GM21423 (cell line): ENCODE measurements at regions not wholly inside any gene's neighbourhood (a gene's known extent, or its start where the extent isn't known, plus 50 kb on each side); places are given as distances from the start of the nearest gene placed in this dataset.

Source experiments
- ATAC-seq: cut with Tn5 transposase; IDR thresholded peaks from one replicate; pipeline ENCODE4 v1.9.1; 2021; ENCODE audit warnings: mild to moderate bottlenecking, moderate library complexity; ENCODE audit not compliant: unreplicated experiment

DNA sequence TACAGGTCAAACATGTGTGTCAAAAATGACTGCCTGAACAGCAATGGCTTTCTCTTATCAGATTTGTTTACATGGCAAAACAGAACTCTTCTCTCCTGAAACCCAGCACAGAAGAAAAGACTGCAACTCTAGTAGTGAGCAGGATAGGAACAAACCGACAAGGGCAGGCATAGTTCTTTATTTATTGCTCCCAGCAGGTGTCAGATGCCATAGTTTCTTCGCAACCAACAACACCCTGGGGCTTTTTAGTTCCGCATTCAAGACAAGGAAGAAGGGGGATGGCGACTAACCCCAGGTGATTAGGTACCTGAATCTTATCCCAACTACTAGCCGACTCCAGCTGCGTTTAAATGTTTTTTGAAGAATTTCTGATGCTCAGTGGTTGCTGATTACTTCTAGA is 367.5 kb upstream of the FIGN start:
- no peak for ATAC-seq

DNA sequence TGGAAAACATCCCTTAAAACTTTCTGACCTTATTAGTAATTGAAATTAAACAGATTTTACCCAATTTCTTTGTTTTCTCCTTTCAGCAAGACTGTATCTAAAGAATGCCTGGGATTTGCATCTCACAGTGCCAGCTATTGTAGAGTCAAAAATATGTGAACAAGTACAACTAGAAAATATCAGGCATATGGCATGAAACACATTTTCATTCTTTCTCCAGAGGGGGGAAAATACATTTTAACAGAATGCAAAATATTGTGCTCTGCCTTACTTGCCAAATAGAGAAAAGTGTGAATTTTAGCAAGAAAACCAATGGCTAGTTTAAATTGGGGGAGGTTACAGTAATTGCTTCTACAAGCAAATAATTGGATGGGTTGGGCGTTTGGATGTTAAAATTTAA is 366.6 kb upstream of the FIGN start:
- no peak for ATAC-seq

DNA sequence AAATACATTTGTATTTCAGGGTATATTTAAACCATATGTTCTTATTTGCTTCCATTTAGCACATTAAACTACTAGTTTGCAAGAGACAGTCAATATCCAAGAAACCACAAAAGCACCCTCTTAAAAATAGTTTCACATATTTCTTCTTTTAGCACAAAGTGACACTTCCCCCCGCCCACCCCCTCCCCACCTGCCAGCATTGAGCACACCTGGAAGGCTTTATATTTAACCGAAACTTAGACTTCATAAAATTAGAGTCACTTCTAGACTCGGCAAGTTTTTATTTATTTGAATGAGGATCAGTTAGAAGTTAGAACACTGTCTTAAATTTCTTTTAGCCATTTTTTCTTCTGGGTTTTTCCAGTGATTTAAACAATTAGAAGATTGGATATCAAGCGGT is 355.9 kb upstream of the FIGN start:
- no peak for ATAC-seq

DNA sequence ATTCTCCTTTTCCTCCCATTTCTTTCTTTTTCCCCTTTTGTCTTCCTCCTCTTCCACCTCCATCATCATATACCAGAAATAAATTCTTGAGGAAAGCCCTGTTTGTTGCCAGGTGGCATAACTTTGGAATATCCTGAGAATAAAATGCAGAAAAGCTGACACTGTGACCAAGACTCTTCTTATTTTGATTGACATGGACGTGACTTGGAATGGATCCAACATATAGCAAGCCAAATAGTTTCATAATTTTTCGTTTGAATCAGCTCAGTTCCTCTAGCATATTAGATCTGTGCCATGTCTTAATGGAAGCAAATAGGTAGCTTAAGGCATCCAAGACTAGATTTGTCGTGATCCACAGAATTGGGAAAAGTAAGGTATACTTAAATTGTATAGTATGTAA is 354.7 kb upstream of the FIGN start:
- ATAC-seq = no peak

DNA sequence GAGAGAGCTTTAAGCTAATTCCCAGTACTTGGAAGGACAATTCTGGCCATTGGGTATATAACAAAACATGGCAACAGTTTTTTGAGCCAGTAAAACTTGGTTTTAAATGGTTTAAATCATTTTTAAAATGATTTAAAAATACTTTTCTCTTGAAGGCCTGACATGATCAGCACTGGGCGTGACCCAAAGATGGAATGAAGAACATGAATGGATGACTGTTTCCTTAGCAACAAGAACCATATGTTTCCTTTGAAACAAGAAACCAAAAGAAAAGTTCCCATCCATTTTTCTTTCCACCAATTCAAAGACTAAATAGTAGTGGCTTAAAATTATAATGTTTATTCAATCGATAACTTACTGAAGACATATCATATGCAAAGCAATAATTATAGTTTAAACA is 348.3 kb upstream of the FIGN start:
- ATAC-seq = no peak

DNA sequence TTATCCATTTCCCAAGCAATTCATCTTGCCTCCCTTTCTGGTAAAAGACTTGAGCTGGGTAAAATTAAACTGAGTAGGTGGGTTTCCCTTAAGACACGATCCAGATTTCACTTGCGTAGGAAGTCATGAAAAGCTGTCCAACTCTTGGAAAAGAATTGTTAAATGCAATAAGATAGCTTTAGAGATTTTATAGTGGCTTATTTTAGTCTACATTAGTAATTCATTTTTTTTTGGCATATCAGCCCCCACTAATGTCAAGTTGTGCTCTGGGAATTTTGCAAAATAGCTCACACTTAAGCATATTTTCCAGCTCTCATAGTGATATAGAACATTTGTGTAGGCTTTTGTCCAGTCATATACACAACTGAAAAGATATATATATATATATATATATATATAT is 344.7 kb upstream of the FIGN start:
- no peak for ATAC-seq

DNA sequence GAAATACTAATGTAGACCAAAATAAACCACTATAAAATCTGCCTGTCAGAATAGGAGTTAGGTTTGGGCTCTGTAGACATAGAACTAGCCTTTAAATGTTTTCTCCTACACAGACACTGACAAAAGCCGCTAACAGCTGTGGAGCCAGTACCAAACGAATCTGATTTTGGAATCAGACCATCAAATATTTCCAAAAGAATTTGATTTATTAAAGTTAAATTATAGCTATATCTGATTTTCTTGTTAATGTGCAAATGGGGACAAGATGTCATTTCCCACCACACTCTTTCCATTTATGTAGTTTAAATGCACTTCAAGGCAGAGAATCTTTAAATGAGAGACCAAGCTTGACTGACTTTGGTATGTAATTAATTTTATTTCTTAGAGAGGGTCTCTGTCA is 343.4 kb upstream of the FIGN start:
- ATAC-seq = no peak

DNA sequence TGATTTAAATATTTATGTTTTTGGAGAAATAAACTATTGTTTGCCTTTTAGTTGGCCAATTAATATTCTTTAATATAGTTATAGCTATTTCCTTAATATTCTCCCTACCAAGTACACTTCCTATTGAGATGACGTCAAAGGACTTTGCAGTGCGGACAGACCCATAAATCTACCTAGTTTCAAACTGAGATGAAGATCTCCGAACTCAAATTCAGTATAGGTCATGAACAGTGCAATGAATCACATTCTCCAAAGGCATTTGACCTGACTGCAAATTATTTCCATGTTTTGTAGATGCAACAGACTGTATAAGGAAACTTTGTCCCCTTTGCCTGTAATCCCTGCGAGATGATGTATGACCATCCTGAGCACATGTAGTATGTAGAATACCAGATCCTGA is 342.6 kb upstream of the FIGN start:
- no peak for ATAC-seq

DNA sequence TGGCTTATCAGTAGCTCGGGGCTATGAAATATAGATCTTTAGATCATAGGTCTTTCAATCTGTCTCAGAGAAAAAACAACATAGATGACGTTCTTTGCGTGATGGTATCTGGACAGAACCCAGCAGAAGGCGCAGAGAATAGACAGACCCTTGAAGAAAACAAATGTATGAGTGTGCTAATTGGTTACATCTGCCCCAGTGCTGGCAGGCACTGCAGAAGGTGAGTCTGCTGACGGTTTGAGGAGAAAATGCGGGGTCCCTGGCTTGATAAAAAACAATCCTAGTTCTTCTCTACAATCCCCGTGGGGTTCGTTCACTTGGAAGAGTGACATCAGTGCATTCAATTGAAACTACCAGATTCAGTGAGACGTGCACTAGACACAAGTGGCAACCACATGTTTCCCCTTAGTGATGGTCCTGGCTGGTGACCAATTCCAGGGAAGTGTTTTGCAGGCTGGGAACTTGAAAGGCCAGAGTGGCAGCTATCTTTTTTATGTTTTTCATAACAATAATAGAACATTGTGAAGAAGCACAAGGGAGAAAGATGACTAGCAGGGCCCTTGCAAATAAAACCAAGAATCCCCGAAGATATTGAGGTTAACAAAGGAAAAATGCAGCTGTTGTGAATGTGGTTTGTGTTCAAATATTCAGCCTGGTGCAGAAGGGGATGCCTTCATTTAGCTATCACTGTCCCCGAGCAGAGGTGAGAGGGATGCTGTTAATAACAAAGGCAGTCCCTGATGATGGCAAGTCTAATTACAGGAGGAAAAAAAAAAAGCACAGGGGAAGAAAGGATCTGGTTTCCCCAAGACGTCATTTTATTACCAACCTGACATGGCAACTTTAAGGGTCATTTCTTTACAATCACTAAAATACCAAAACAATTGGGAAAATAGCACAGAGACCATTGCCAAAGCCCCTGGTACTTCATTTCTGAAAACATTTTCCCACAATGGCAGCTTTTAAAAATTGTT is 337.6 kb upstream of the FIGN start:
- ATAC-seq = no peak

DNA sequence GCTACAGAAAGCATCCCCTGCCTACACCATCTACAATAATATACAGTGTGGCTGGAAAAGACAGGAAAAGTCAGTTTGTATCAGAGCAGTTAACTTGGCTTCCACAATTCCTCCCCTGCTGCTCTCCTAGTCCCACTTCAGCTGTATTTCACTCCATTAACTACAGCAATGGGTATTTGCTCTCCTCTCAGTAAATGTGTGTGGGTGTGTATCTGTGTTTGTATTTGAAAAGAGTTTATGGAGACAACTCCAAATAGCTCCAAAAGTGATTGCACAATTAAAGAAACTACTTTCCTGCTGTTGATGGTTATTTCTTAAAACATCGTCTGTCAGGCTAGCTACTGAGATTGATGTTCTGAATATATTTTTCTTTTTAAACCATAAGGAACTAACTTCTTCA is 333.7 kb upstream of the FIGN start:
- no peak for ATAC-seq

DNA sequence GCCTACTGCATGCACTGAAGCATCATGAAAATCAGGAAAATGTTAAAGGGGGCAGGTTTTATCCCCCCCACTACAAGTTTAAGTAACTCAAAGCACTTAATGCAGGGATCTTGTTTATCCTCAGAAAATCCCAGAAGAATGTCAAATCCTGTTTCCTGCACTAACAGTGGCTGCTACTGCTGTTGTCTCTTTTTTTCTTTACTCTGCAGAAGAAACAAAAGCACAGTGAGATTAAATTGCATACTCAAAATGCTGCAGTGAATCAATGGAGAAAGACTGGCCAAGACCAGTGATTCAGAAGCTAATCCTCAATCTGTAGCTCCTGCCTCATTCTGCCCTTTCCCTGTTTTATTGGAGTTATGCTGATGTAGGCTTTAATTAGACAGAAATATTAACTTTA is 332.3 kb upstream of the FIGN start:
- ATAC-seq = no peak

DNA sequence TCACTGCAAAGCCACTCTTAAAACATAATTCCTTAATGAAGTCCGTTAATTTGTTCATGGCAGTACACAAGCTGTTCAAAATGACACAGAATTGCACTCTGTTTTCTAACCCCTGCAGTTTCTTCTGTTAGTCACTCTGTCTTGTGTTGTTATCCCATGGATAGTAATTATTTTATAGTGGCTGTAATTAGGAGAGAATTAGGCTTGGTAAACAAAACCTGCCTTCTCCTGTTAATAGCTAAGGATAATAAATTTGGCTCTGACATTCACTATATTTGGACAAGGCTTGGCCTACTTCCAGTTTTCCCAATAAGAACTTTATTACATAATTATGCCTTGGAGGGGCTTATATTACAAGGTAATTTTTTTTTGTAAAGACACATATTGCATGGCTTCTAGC is 330.3 kb upstream of the FIGN start:
- ATAC-seq = no peak

DNA sequence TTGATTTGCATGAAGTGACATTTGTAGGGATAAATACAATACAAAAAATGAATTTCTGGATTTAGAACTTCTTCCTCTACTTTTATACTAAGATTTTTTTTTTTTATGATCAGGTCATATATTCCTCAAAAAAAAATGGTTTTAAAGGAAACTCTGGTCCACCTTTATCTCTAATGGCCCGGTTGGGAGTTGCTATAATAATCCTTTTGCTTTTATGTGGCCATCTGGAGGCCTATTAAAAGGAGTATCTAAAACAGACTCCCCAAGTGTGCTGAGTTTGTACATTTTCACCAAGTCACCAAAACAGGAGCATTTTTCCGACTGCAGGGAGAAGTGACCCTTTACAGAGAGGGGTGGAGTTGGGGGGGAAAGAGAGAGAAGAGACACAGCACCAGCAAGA is 329.2 kb upstream of the FIGN start:
- no peak for ATAC-seq

DNA sequence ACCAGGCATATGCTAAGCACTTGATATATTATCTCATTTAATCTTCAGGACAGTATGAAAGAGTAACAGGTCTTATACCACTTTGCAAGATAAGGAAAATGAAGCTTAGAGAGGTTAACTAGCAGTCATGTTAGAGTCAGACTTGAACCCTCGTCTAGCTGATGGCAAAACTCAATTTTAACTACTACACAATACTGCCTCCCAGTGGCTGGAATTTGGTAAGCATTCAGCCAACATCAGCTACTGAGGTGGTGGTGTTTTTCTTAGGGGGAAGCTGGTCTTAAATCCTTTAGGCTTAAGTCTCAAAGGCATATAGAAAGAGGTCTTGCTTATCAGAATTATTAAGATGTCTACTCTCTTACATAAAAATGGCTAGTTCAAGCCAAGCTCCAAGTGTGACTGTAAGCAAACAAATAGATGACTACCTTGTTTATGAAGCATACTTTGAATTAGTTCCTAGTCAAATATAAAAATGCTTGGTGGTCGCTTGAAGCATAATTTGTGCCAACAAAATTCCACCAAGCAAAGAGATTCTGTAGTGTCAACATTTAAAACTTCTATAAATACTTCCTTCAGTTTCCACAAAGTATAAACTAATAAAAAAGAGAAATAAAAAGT is 325.4 kb upstream of the FIGN start:
- peak; percentile 79 for ATAC-seq

DNA sequence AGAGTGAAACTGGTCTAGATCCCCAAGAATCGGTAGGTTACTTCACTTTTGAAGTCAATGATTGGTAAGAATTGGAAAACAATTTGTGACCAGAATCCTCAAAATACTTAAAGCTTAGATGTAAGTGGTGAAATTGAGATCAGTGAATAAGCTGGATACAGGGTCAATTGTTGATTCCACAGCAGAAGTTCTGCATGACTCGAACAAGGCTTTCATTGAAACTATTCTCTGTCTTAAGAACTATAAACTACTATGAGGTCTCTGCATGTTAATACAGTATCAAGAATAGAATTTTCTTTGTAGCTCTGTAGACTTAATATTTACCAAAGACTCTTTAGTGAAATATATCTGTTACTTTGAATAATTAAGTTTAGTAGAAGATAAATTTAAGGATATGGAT is 324.2 kb upstream of the FIGN start:
- ATAC-seq = no peak

DNA sequence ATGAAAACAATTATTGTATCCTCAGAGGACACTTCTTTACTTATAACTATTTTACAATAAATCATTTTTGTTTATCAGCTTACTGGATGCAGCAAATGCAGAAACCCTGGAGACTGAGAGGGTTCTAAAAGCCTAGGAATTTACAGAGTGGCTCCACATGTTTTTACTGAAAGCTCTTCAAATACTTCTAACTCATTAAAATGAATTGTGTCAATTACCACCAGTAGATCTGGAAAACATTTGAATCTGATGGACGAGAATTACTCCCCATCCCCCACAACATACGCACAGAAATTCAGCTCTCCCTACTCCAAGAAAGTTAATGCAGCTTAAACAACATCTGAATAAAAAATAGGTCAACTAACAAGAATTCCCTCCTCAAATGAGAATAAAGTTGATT is 319.8 kb upstream of the FIGN start:
- ATAC-seq = no peak

DNA sequence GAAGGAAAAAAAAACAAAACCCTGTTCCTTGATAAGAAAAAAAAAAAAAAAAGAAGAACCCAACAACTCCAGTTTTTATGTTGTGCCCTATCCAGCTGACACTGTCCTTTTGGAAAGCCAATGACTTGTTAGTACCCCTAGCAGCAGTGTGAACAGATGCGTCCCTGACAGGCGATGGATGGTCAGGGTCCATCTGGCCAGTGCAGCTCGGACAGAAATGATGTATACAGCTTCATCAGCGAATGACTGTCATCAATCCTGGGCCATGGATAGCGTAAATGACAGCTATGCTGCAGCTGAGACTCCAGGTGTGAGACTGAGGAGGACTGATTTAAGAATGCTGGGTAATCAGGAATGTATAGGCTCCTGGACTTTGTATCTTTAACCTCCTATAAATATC is 318.8 kb upstream of the FIGN start:
- ATAC-seq = no peak

DNA sequence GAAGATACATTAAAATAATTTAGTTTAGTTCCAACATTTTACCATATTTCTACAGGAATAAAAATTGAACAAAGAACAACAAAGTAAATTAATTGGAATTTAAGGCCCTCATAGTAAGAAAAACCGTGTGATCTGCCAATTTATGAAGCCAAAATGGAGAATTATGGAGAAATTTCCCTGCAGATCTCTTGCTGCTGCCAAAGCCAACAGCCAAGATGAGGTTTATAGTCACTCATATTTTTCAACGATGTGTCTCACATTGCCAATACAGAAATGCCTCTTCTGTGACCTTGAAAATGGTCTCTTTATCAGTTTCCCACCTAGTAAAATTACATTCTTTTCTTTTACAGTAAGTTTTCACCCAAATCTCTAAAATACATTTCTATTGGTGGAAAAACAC is 317.2 kb upstream of the FIGN start:
- no peak for ATAC-seq

DNA sequence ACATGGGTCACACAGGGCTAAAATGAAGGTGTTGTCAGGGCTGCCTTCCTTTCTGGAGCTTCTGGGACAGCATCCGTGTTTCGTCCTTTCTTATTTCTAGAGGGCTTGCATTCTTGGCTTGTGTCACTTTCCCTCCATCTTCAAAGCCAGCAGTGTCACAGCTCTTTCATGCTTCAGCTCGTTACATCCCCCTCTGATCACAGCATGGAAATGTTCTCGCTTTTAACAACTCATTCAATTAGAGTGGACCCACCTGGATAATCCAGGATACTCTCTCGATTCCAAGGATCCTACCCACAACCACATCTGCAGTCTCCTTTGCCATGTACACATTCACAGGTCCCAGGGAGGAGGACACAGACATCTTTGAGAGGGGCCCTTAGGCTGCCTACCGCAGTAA is 316.2 kb upstream of the FIGN start:
- no peak for ATAC-seq

DNA sequence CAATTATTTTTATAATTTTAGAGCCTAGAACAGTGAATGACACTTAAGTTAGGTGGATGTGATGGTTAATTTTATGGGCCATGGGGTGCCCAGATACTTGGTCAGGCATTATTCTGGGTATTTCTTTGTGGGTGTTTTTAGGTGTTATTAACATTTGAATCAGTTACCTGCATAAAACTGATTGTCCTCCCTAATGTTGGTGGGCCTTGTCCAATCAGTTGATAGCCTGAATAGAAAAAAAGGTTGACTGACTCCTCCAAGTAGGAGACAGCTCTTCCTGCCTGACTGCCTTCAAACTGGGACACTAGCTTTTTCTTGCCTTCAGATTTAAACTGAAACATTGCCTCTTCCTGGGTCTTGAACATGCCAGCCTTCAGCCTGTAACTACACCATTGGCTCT is 312.9 kb upstream of the FIGN start:
- ATAC-seq = no peak

DNA sequence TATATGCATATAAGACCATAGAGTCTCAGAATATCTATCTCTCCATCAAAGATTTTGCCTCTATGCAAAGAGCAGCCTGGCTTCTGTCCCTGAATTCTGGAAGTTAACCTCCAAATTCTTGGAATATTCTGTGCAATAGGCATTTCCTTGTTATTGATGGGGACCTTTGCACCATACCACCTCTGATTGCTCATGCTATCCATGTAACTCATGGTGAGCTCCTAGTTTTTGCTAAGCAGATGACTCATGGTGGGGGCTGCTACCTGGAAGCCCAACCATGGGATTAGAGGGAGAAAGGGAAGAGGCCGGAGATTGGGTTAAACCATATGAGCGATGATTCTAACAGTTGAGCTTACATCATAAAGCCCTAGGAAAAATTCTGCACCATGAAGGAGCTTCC is 310.2 kb upstream of the FIGN start:
- ATAC-seq = no peak

DNA sequence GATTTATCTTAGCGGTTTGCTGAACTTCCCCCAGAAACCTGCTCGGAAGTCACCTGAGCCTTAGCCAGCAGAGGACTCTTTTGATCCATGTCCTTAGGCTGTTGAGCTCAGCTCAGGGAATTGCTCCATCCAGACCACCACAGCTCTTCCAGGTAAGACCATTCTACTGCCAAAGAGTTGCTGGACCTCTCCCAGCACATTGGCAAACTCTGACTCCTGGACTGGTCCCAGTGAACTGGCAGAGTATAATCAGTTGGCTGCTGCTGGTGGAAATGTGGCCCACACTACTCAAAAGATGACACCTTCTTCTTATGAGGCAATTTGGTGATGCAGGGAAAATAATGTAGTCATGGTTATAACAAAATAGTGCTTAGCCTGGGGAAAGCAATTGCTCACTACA is 308.8 kb upstream of the FIGN start:
- ATAC-seq = no peak

DNA sequence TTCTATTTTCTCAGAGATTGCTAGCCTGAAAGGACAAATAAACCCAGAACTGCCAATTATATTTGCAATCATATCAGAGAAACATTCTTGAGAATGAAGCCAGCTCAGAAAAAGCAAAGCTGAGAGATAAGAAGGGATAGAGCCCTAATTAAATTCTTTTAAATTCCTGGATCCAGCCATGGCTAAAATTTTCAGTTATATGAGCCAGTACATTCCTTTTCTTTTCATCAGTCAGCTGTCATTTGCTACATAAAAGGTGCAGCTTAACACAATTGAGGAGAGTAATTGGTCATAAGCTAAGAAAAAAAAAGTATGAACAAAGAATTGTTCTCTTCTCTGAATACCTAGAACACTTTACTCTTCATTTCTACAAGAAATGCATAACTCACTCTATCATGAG is 303.5 kb upstream of the FIGN start:
- no peak for ATAC-seq
